IMR-90 (cell line): ENCODE measurements at regions not wholly inside any gene's neighbourhood (a gene's known extent, or its start where the extent isn't known, plus 50 kb on each side); places are given as distances from the start of the nearest gene placed in this dataset.

ENCODE experiments used
- ATAC-seq: fragments of 200-7000 bp; cut with Tn5 transposase; 2 replicates; pipeline ENCODE4 v1.9.1; 2020; ENCODE audit warnings: low read depth, mild to moderate bottlenecking, moderate library complexity
- BruUV-seq: library from RNA; stranded (reverse); fragments of 400-500 nt; replicated peaks from 2 replicates; lab custom pipeline; 2021; lab: Mats Ljungman, UMichigan
- CTCF ChIA-PET: fragments of 300-600 bp; formaldehyde crosslinking; extraction: SDS; loops from one replicate; lab custom pipeline; 2021; ENCODE audit warnings: antibody characterized with exemption; lab: Yijun Ruan, JAX
- POLR2A ChIA-PET: fragments of 300-600 bp; sonication (Branson Sonifier 250); formaldehyde crosslinking; loops from one replicate; lab custom pipeline; 2022; ENCODE audit warnings: antibody characterized with exemption; ENCODE audit not compliant: unreplicated experiment; lab: Charles Lee
- DNase-seq: peaks from one replicate; pipeline ENCODE4 v3.0.0; 2013
- H2AFZ ChIP-seq: replicated peaks from 2 replicates; pipeline ENCODE3; 2013; ENCODE audit warnings: low read length, mild to moderate bottlenecking; ENCODE audit not compliant: poor library complexity
- H2AK5ac ChIP-seq: 2 replicates; pipeline ENCODE4 v1.6.1; 2013; ENCODE audit warnings: low read depth, low read length, inconsistent platforms
- H2AK9ac ChIP-seq: replicated peaks from 2 replicates; pipeline ENCODE3; 2013; ENCODE audit warnings: mild to moderate bottlenecking, low read depth, low read length, moderate library complexity; ENCODE audit not compliant: poor library complexity
- H2BK120ac ChIP-seq: 2 replicates; pipeline ENCODE4 v1.6.1; 2013; ENCODE audit warnings: low read depth, low read length, inconsistent platforms
- H2BK15ac ChIP-seq: 3 replicates; pipeline ENCODE4 v1.6.1; 2013; ENCODE audit warnings: low read depth, low read length, inconsistent platforms
- H2BK20ac ChIP-seq: 2 replicates; pipeline ENCODE4 v1.6.1; 2013; ENCODE audit warnings: low read depth, mild to moderate bottlenecking, inconsistent platforms, low read length, moderate library complexity
- H2BK5ac ChIP-seq: 2 replicates; pipeline ENCODE4 v1.6.1; 2013; ENCODE audit warnings: mild to moderate bottlenecking, low read depth, low read length, inconsistent platforms; ENCODE audit not compliant: poor library complexity, severe bottlenecking
- H3K14ac ChIP-seq: replicated peaks from 2 replicates; pipeline ENCODE4 v1.6.1; 2013; ENCODE audit warnings: low read depth, low read length, inconsistent platforms
- H3K18ac ChIP-seq: 2 replicates; pipeline ENCODE4 v1.6.1; 2013; ENCODE audit warnings: low read depth, low read length, control low read depth
- H3K23ac ChIP-seq: 2 replicates; pipeline ENCODE4 v1.6.1; 2013; ENCODE audit warnings: low read depth, low read length, inconsistent platforms
- H3K27ac ChIP-seq: 2 replicates; pipeline ENCODE4 v1.5.1; 2013; ENCODE audit warnings: mild to moderate bottlenecking, control low read depth, low read length; ENCODE audit not compliant: insufficient read depth
- H3K27me3 ChIP-seq: 2 replicates; pipeline ENCODE4 v1.6.1; 2013; ENCODE audit warnings: low read length; ENCODE audit not compliant: control insufficient read depth, insufficient read depth
- H3K36me3 ChIP-seq: 2 replicates; pipeline ENCODE4 v1.6.1; 2013; ENCODE audit warnings: low read length, mixed read lengths; ENCODE audit not compliant: control insufficient read depth, insufficient read depth
- H3K4ac ChIP-seq: 2 replicates; pipeline ENCODE4 v1.6.1; 2013; ENCODE audit warnings: low read depth, low read length, inconsistent platforms
- H3K4me1 ChIP-seq: 2 replicates; pipeline ENCODE4 v1.6.1; 2013; ENCODE audit warnings: low read length, mixed read lengths; ENCODE audit not compliant: control insufficient read depth, insufficient read depth
- H3K4me2 ChIP-seq: 2 replicates; pipeline ENCODE4 v1.6.1; 2013; ENCODE audit warnings: low read depth, mild to moderate bottlenecking, control low read depth, low read length, moderate library complexity
- H3K4me3 ChIP-seq: 2 replicates; pipeline ENCODE4 v1.5.1; 2013; ENCODE audit warnings: low read depth, mild to moderate bottlenecking, control low read depth, low read length, moderate library complexity; ENCODE audit not compliant: insufficient read depth
- H3K56ac ChIP-seq: 2 replicates; pipeline ENCODE4 v1.6.1; 2013; ENCODE audit warnings: low read length, inconsistent platforms; ENCODE audit not compliant: insufficient read depth; ENCODE audit errors: extremely low read depth
- H3K79me1 ChIP-seq, 2 experiments: 2 replicates each; pipeline ENCODE4 v1.6.1; 2013; ENCODE audit warnings: low read length in 2 of 2, inconsistent platforms in 1 of 2, low read depth in 1 of 2
- H3K9ac ChIP-seq: 2 replicates; pipeline ENCODE4 v1.6.1; 2013; ENCODE audit warnings: low read depth, low read length, control low read depth
- H3K9me1 ChIP-seq: 2 replicates; pipeline ENCODE4 v1.6.1; 2013; ENCODE audit warnings: low read length, inconsistent platforms; ENCODE audit not compliant: insufficient read depth
- H3K9me3 ChIP-seq: 2 replicates; pipeline ENCODE4 v1.6.1; 2013; ENCODE audit warnings: low read length; ENCODE audit not compliant: control insufficient read depth, insufficient read depth
- H4K20me1 ChIP-seq: 2 replicates; pipeline ENCODE4 v1.6.1; 2013; ENCODE audit warnings: low read length, inconsistent platforms; ENCODE audit not compliant: insufficient read depth
- H4K5ac ChIP-seq: 2 replicates; pipeline ENCODE4 v1.6.1; 2013; ENCODE audit warnings: mild to moderate bottlenecking, low read depth, low read length, control low read depth
- H4K8ac ChIP-seq, 2 experiments: 2 replicates each; pipeline ENCODE4 v1.6.1; 2013; ENCODE audit warnings: low read depth in 2 of 2, low read length in 2 of 2, control low read depth in 1 of 2, inconsistent platforms in 1 of 2
- H4K91ac ChIP-seq: 2 replicates; pipeline ENCODE4 v1.6.1; 2013; ENCODE audit warnings: low read depth, low read length, inconsistent platforms; ENCODE audit not compliant: insufficient read depth
- BHLHE40 ChIP-seq: fragments of 150-350 bp; IDR thresholded peaks from 2 replicates; pipeline ENCODE4 v1.6.1; 2016; ENCODE audit warnings: mild to moderate bottlenecking, low read depth, low read length
- CEBPB ChIP-seq: IDR thresholded peaks from 2 replicates; pipeline ENCODE4 v1.6.1; 2012; ENCODE audit warnings: low read depth, low read length, improper control_type of control experiment
- ELK1 ChIP-seq: fragments of 150-350 bp; IDR thresholded peaks from 2 replicates; pipeline ENCODE4 v1.6.1; 2016; ENCODE audit warnings: low read depth, mild to moderate bottlenecking, low read length, moderate library complexity, borderline replicate concordance
- FOS ChIP-seq: fragments of 150-350 bp; IDR thresholded peaks from 2 replicates; pipeline ENCODE4 v1.6.1; 2016; ENCODE audit warnings: low read depth, low read length
- MAFK ChIP-seq: IDR thresholded peaks from 2 replicates; pipeline ENCODE4 v1.6.1; 2012; ENCODE audit warnings: low read depth, low read length, improper control_type of control experiment
- MAZ ChIP-seq: IDR thresholded peaks from 2 replicates; pipeline ENCODE4 v1.6.1; 2012; ENCODE audit warnings: low read depth, mild to moderate bottlenecking, low read length, improper control_type of control experiment, moderate library complexity, borderline replicate concordance
- MXI1 ChIP-seq: IDR thresholded peaks from 2 replicates; pipeline ENCODE4 v1.6.1; 2012; ENCODE audit warnings: low read depth, mild to moderate bottlenecking, low read length, moderate library complexity, borderline replicate concordance
- NFE2L2 ChIP-seq: fragments of 150-350 bp; IDR thresholded peaks from 2 replicates; pipeline ENCODE4 v1.6.1; 2016; ENCODE audit warnings: low read depth, mild to moderate bottlenecking, low read length
- POLR2A ChIP-seq: IDR thresholded peaks from 2 replicates; pipeline ENCODE4 v1.6.1; 2012; ENCODE audit warnings: mild to moderate bottlenecking, low read depth, low read length
- RAD21 ChIP-seq: IDR thresholded peaks from 2 replicates; pipeline ENCODE4 v1.6.1; 2012; ENCODE audit warnings: low read length, improper control_type of control experiment
- RCOR1 ChIP-seq: IDR thresholded peaks from 2 replicates; pipeline ENCODE4 v1.6.1; 2012; ENCODE audit warnings: mild to moderate bottlenecking, low read length, improper control_type of control experiment; ENCODE audit not compliant: insufficient replicate concordance
- RFX5 ChIP-seq: IDR thresholded peaks from 2 replicates; pipeline ENCODE4 v1.8.0; 2012; ENCODE audit warnings: low read depth, mild to moderate bottlenecking, low read length, moderate library complexity
- SMC3 ChIP-seq: fragments of 150-350 bp; IDR thresholded peaks from 2 replicates; pipeline ENCODE4 v1.6.1; 2016; ENCODE audit warnings: low read depth, mild to moderate bottlenecking, antibody characterized with exemption, low read length, moderate library complexity
- USF2 ChIP-seq: fragments of 150-350 bp; IDR thresholded peaks from 2 replicates; pipeline ENCODE4 v1.6.1; 2017; ENCODE audit warnings: mild to moderate bottlenecking, antibody characterized with exemption, low read length, low read depth
- WGBS, 2 experiments: methylation state at CpG; one replicate each; pipeline versions ENCODE4 v1.1.5 to v1.1.7; 2013; ENCODE audit warnings: missing lambda C conversion rate in 2 of 2; ENCODE audit not compliant: insufficient read length in 1 of 2; ENCODE audit errors: extremely low coverage in 2 of 2; 5-methylcytosine and 5-hydroxymethylcytosine counted together
- dilution Hi-C: fragments of 300-500 bp; cut with HindIII; formaldehyde crosslinking; loops from one replicate; pipeline ENCODE4 v1.14.3; 2018; ENCODE audit warnings: low sequenced_read_pairs; ENCODE audit not compliant: unreplicated experiment
- in situ Hi-C: fragments of 300-500 bp; cut with MboI; formaldehyde crosslinking; loops from 3 replicates; pipeline ENCODE4 v1.14.3; 2019; ENCODE audit warnings: low sequenced_read_pairs, inconsistent platforms, mixed read lengths
- intact Hi-C: fragments of 100-400 bp; cut with micrococcal nuclease; formaldehyde crosslinking; loops from 2 replicates; pipeline ENCODE4 v1.10.0; 2022

GRCh38 chr6:166850677-166851076 is 105.7 kb downstream of the RNASET2 start:
- BruUV-seq: no TSS peak
- TF ChIP-seq ELK1 (no peak), SMC3 (no peak), RFX5 (no peak), CEBPB (no peak), BHLHE40 (no peak), USF2 (no peak), FOS (no peak), NFE2L2 (no peak), RAD21 (no peak), MAZ (no peak), MXI1 (no peak), MAFK (no peak), POLR2A (no peak), RCOR1 (no peak)
- Histone ChIP-seq H2BK5ac (no peak overlapping the region), H3K9me1 (no peaks in the 10 kb centered on the region), H2AK9ac (no peak overlapping the region), H3K9ac (no peak overlapping the region), H3K4me2 (no peak overlapping the region), H4K20me1 (no peaks in the 10 kb centered on the region), H2BK120ac (no peak overlapping the region), H3K79me1 (no peaks in the 10 kb centered on the region), H4K91ac (no peak overlapping the region), H3K4me1 (no peaks in the 10 kb centered on the region), H3K14ac (no peak overlapping the region), H4K8ac (no peak overlapping the region), H2BK20ac (no peak overlapping the region), H3K36me3 (no peaks in the 10 kb centered on the region), H3K27me3 (no peaks in the 10 kb centered on the region), H3K9me3 (no peaks in the 10 kb centered on the region), H2BK15ac (no peak overlapping the region), H3K4me3 (no peak overlapping the region), H2AK5ac (no peak overlapping the region), H4K5ac (no peak overlapping the region), H3K56ac (no peak overlapping the region), H2AFZ (no peak overlapping the region), H3K18ac (no peak overlapping the region), H3K23ac (no peak overlapping the region), H3K4ac (no peak overlapping the region), H3K27ac (no peak overlapping the region)
- WGBS, 2 experiments: 37% methylated on average over 3 of the region's 6 CpGs; no CpG with 5 or more reads in 1 of the 2 experiments
- POLR2A ChIA-PET: no interaction called here
- in situ Hi-C loops: no loop called here
- intact Hi-C loops: no loop called here
- CTCF ChIA-PET: interaction anchor here (0.6 kb wide), 1 partner anchor 79 kb away, joined by 4 read pairs; no protein-coding TSS in a partner anchor
- dilution Hi-C loops: no loop called here
- ATAC-seq (no peak), DNase-seq (no peak)
